ENCODE measurements at regions not wholly inside any gene's neighbourhood (a gene's known extent, or its start where the extent isn't known, plus 50 kb on each side); places are given as distances from the start of the nearest gene placed in this dataset.
"Not testable (repeated sequence)": the region's sequence is repeated elsewhere in the genome, so short reads cannot be mapped to it uniquely, and the experiment has no call there.

DNA sequence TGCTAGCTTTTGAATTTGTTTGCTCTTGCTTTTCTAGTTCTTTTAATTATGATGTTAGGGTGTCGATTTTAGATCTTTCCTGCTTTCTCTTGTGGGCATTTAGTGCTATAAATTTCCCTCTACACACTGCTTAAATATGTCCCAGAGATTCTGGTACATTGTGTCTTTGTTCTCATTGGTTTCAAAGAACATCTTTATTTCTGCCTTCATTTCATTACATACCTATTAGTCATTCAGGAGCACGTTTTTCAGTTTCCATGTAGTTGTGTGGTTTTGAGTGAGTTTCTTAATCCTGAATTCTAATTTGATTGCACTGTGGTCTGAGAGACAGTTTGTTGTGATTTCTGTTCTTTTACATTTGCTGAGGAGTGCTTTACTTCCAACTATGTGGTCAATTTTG is 51.2 kb upstream of the MB21D2 start:
- H3K27ac ChIP-seq (ENCODE audit: low read depth, low read length); H3K27me3 ChIP-seq (ENCODE audit: control insufficient read depth, low read length); H3K36me3 ChIP-seq (ENCODE audit: control insufficient read depth, low read length); H3K9me2 ChIP-seq (replicated peaks; ENCODE audit: control insufficient read depth, low read length); H3K4me3 ChIP-seq (ENCODE audit: low read length); H3K9me3 ChIP-seq (ENCODE audit: control insufficient read depth, insufficient read depth, low read length); H4K20me1 ChIP-seq (ENCODE audit: control insufficient read depth, insufficient read depth, low read depth, low read length); H3K4me2 ChIP-seq (ENCODE audit: low read length); H3F3A ChIP-seq (ENCODE audit: control insufficient read depth, insufficient read depth); H3K4me1 ChIP-seq (ENCODE audit: control insufficient read depth, low read length); H3K79me2 ChIP-seq (ENCODE audit: control insufficient read depth, low read length): not testable (repeated sequence)

DNA sequence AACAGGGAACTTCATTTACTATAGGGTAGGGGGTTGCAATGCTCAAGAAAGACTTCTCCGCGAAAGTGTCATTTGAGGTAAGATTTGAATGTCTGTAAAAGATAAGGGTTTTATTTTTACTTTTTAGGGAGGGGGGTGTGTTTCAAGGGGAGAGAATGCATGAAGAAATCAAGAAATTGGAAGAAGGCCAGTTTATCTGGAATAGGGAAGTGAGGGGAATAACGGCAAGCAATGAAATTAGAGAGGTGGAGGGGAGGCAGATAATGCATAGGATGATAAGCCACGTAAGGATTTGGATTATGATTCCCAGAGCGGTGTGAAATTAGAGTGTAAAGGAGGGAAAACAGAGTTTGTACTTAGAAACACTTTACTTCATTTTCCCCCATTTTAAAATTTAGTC is 63.0 kb upstream of the MB21D2 start:
- no peaks in the 10 kb centered on the region for H4K20me1 ChIP-seq (ENCODE audit: control insufficient read depth, insufficient read depth, low read depth, low read length)
- H3K27me3 ChIP-seq (ENCODE audit: control insufficient read depth, low read length), result no peaks in the 10 kb centered on the region
- H3K4me2 ChIP-seq (ENCODE audit: low read length), result no peak overlapping the region
- H3K9me2 ChIP-seq (replicated peaks; ENCODE audit: control insufficient read depth, low read length), result no peaks in the 10 kb centered on the region
- H3F3A ChIP-seq (ENCODE audit: control insufficient read depth, insufficient read depth), result no peaks in the 10 kb centered on the region
- H3K4me1 ChIP-seq (ENCODE audit: control insufficient read depth, low read length), result no peaks in the 10 kb centered on the region
- TF ChIP-seq EZH2phosphoT487 (IDR thresholded peaks at IDR 0.05; ENCODE audit: borderline replicate concordance, low read length), result no peak
- TF ChIP-seq, protein P1, sequence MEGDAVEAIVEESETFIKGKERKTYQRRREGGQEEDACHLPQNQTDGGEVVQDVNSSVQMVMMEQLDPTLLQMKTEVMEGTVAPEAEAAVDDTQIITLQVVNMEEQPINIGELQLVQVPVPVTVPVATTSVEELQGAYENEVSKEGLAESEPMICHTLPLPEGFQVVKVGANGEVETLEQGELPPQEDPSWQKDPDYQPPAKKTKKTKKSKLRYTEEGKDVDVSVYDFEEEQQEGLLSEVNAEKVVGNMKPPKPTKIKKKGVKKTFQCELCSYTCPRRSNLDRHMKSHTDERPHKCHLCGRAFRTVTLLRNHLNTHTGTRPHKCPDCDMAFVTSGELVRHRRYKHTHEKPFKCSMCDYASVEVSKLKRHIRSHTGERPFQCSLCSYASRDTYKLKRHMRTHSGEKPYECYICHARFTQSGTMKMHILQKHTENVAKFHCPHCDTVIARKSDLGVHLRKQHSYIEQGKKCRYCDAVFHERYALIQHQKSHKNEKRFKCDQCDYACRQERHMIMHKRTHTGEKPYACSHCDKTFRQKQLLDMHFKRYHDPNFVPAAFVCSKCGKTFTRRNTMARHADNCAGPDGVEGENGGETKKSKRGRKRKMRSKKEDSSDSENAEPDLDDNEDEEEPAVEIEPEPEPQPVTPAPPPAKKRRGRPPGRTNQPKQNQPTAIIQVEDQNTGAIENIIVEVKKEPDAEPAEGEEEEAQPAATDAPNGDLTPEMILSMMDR (IDR thresholded peaks at IDR 0.05; ENCODE audit: low read depth, low read length, poor library complexity, severe bottlenecking), result no peak
- H3K9me3 ChIP-seq (ENCODE audit: control insufficient read depth, insufficient read depth, low read length), result no peaks in the 10 kb centered on the region
- no peak overlapping the region for H3K4me3 ChIP-seq (ENCODE audit: low read length)
- no peak overlapping the region for H3K27ac ChIP-seq (ENCODE audit: low read depth, low read length)
- H3K36me3 ChIP-seq (ENCODE audit: control insufficient read depth, low read length), result no peaks in the 10 kb centered on the region
- no peaks in the 10 kb centered on the region for H3K79me2 ChIP-seq (ENCODE audit: control insufficient read depth, low read length)

DNA sequence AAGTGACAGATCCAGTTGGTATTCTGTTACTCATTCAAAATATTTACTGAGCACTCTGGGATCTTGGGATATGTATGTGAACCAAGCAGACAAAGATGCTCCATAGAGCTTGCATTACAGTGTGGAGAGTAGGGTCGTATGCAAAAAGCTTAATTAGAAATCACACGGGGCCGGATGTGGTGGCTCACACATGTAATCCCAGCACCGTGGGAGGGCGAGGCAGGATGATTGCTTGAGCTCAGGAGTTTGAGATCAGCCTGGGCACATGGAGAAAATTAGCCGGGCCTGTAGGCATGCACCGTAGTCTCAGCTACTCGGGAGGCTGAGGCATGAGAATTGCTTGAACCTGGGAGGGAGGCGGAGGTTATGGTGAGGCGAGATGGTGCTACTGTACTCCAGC is 68.7 kb upstream of the MB21D2 start:
- no peak overlapping the region for H3K4me2 ChIP-seq (ENCODE audit: low read length)
- no peaks in the 10 kb centered on the region for H3K79me2 ChIP-seq (ENCODE audit: control insufficient read depth, low read length)
- no peaks in the 10 kb centered on the region for H3K4me1 ChIP-seq (ENCODE audit: control insufficient read depth, low read length)
- H4K20me1 ChIP-seq (ENCODE audit: control insufficient read depth, insufficient read depth, low read depth, low read length), result no peaks in the 10 kb centered on the region
- TF ChIP-seq, protein P1 (IDR thresholded peaks at IDR 0.05; ENCODE audit: low read depth, low read length, poor library complexity, severe bottlenecking), result no peak
- TF ChIP-seq EZH2phosphoT487 (IDR thresholded peaks at IDR 0.05; ENCODE audit: borderline replicate concordance, low read length), result no peak
- H3K9me2 ChIP-seq (replicated peaks; ENCODE audit: control insufficient read depth, low read length), result no peaks in the 10 kb centered on the region
- H3K9me3 ChIP-seq (ENCODE audit: control insufficient read depth, insufficient read depth, low read length), result no peaks in the 10 kb centered on the region
- no peak overlapping the region for H3K27ac ChIP-seq (ENCODE audit: low read depth, low read length)
- H3K4me3 ChIP-seq (ENCODE audit: low read length), result no peak overlapping the region
- H3F3A ChIP-seq (ENCODE audit: control insufficient read depth, insufficient read depth), result no peaks in the 10 kb centered on the region
- H3K36me3 ChIP-seq (ENCODE audit: control insufficient read depth, low read length), result no peaks in the 10 kb centered on the region
- H3K27me3 ChIP-seq (ENCODE audit: control insufficient read depth, low read length), result no peaks in the 10 kb centered on the region

DNA sequence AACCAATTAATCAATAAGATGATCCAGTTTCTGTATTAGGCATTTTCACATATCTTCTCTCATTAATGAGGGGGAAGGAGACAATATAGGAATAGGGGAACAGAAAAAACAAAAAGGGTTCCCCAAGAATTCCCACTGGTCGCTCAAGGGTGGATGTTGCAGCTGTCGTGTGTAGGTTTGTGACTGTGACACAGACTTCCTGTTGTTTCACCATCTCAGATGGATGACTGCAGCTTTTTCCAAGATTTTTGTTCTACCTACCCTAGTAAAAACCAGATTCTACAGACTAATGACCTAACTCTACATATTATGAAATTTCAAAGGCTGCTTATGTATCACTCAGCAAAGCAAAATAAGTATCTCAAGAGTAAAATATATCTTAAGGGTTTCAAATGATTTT is 73.7 kb upstream of the MB21D2 start:
- Histone ChIP-seq H3K4me3 (ENCODE audit: low read length) (no peak overlapping the region), H3K36me3 (ENCODE audit: control insufficient read depth, low read length) (no peaks in the 10 kb centered on the region), H3F3A (ENCODE audit: control insufficient read depth, insufficient read depth) (no peaks in the 10 kb centered on the region), H3K27me3 (ENCODE audit: control insufficient read depth, low read length) (no peaks in the 10 kb centered on the region), H4K20me1 (ENCODE audit: control insufficient read depth, insufficient read depth, low read depth, low read length) (no peaks in the 10 kb centered on the region), H3K9me3 (ENCODE audit: control insufficient read depth, insufficient read depth, low read length) (no peaks in the 10 kb centered on the region), H3K79me2 (ENCODE audit: control insufficient read depth, low read length) (no peaks in the 10 kb centered on the region), H3K9me2 (replicated peaks; ENCODE audit: control insufficient read depth, low read length) (no peaks in the 10 kb centered on the region), H3K4me2 (ENCODE audit: low read length) (no peak overlapping the region), H3K27ac (ENCODE audit: low read depth, low read length) (no peak overlapping the region), H3K4me1 (ENCODE audit: control insufficient read depth, low read length) (no peaks in the 10 kb centered on the region)
- no peak for TF ChIP-seq EZH2phosphoT487 (IDR thresholded peaks at IDR 0.05; ENCODE audit: borderline replicate concordance, low read length)
- TF ChIP-seq, protein P1 (IDR thresholded peaks at IDR 0.05; ENCODE audit: low read depth, low read length, poor library complexity, severe bottlenecking), result no peak
